ENCODE measurements at regions not wholly inside any gene's neighbourhood (a gene's known extent, or its start where the extent isn't known, plus 50 kb on each side); places are given as distances from the start of the nearest gene placed in this dataset.

GRCh38 chr4:131721883-131722282, 1427.2 kb upstream of the PCDH10 start:
- TF ChIP-seq CTCF (IDR thresholded peaks at IDR 0.05) (no peak), POLR2A (IDR thresholded peaks at IDR 0.05) (no peak)

All from vagina (tissue), 2 donors.